Activated naive CD4-positive, alpha-beta T cell treated with anti-CD3 and anti-CD28 coated beads, Interleukin-2, amount 50 U/mL, for 16 hours (primary cell): ENCODE measurements at regions not wholly inside any gene's neighbourhood (a gene's known extent, or its start where the extent isn't known, plus 50 kb on each side); places are given as distances from the start of the nearest gene placed in this dataset.

Source experiments
- DNase-seq: peaks from one replicate; pipeline ENCODE4 v3.0.0-alpha.2; 2020

- no peak for DNase-seq
Observed at GRCh38 chr10:83166344-83166743, 973.0 kb upstream of the GHITM start.

GRCh38 chr10:83167081-83167480 lies 972.2 kb upstream of the GHITM start:
- DNase-seq = no peak

- no peak for DNase-seq
Observed at GRCh38 chr10:83176901-83177300, 962.4 kb upstream of the GHITM start.

- DNase-seq = no peak
Observed at GRCh38 chr10:83178526-83178925, 960.8 kb upstream of the GHITM start.

- DNase-seq = no peak
Observed at GRCh38 chr10:83179371-83179770, 959.9 kb upstream of the GHITM start.

- DNase-seq = no peak
Observed at GRCh38 chr10:83182076-83182475, 957.2 kb upstream of the GHITM start.

GRCh38 chr10:83184641-83185040 lies 954.7 kb upstream of the GHITM start:
- no peak for DNase-seq

- no peak for DNase-seq
Observed at GRCh38 chr10:83190614-83191013, 948.7 kb upstream of the GHITM start.

- no peak for DNase-seq
Observed at GRCh38 chr10:83193026-83193425, 946.3 kb upstream of the GHITM start.

GRCh38 chr10:83195021-83195420 lies 944.3 kb upstream of the GHITM start:
- no peak for DNase-seq

GRCh38 chr10:83199374-83199773 lies 939.9 kb upstream of the GHITM start:
- DNase-seq = no peak

GRCh38 chr10:83205861-83206260 lies 933.4 kb upstream of the GHITM start:
- no peak for DNase-seq

GRCh38 chr10:83212632-83213334 lies 926.5 kb upstream of the GHITM start:
- DNase-seq = no peak

- DNase-seq = no peak
Observed at GRCh38 chr10:83214136-83214535, 925.2 kb upstream of the GHITM start.

- DNase-seq = no peak
Observed at GRCh38 chr10:83218205-83218604, 921.1 kb upstream of the GHITM start.

- no peak for DNase-seq
Observed at GRCh38 chr10:83222300-83222699, 917.0 kb upstream of the GHITM start.

GRCh38 chr10:83222832-83223742 lies 916.2 kb upstream of the GHITM start:
- DNase-seq = no peak

- no peak for DNase-seq
Observed at GRCh38 chr10:83225781-83226180, 913.5 kb upstream of the GHITM start.

GRCh38 chr10:83229991-83230390 lies 909.3 kb upstream of the GHITM start:
- DNase-seq = no peak

- no peak for DNase-seq
Observed at GRCh38 chr10:83233691-83234090, 905.6 kb upstream of the GHITM start.

GRCh38 chr10:83248106-83248631 lies 891.1 kb upstream of the GHITM start:
- no peak for DNase-seq

GRCh38 chr10:83250396-83250795 lies 888.9 kb upstream of the GHITM start:
- no peak for DNase-seq

GRCh38 chr10:83252169-83252568 lies 887.1 kb upstream of the GHITM start:
- no peak for DNase-seq

GRCh38 chr10:83252596-83252995 lies 886.7 kb upstream of the GHITM start:
- DNase-seq = no peak
